H9 (cell line): ENCODE measurements at regions not wholly inside any gene's neighbourhood (a gene's known extent, or its start where the extent isn't known, plus 50 kb on each side); places are given as distances from the start of the nearest gene placed in this dataset.

ENCODE experiments used
- DNase-seq: peaks from one replicate; pipeline ENCODE4 v3.0.0-alpha.2; 2017
- H2AFZ ChIP-seq: one replicate; pipeline ENCODE4 v1.6.1; 2013; ENCODE audit warnings: mild to moderate bottlenecking, low read length, control low read depth, moderate library complexity
- H2AK5ac ChIP-seq: 2 replicates; pipeline ENCODE4 v1.6.1; 2013; ENCODE audit warnings: low read length, control low read depth, mixed read lengths; ENCODE audit not compliant: insufficient read length
- H2BK120ac ChIP-seq: one replicate; pipeline ENCODE4 v1.6.1; 2013; ENCODE audit warnings: low read depth, mild to moderate bottlenecking, low read length, control low read depth, inconsistent platforms; ENCODE audit not compliant: poor library complexity, severe bottlenecking
- H2BK12ac ChIP-seq: 2 replicates; pipeline ENCODE4 v1.6.1; 2013; ENCODE audit warnings: low read length, control low read depth, mixed read lengths, low read depth; ENCODE audit not compliant: insufficient read length
- H2BK15ac ChIP-seq: 2 replicates; pipeline ENCODE4 v1.6.1; 2013; ENCODE audit warnings: low read depth, low read length, control low read depth
- H2BK20ac ChIP-seq: one replicate; pipeline ENCODE4 v1.6.1; 2013; ENCODE audit warnings: low read depth, mild to moderate bottlenecking, low read length, control low read depth, inconsistent platforms; ENCODE audit not compliant: poor library complexity, severe bottlenecking
- H2BK5ac ChIP-seq: 2 replicates; pipeline ENCODE4 v1.6.1; 2013; ENCODE audit warnings: low read length, control low read depth, mixed read lengths; ENCODE audit not compliant: insufficient read length
- H3K14ac ChIP-seq: 2 replicates; pipeline ENCODE4 v1.6.1; 2013; ENCODE audit warnings: low read length, control low read depth; ENCODE audit not compliant: insufficient read depth
- H3K18ac ChIP-seq: 2 replicates; pipeline ENCODE4 v1.6.1; 2013; ENCODE audit warnings: low read depth, mild to moderate bottlenecking, mixed read lengths, low read length, control low read depth; ENCODE audit not compliant: insufficient read length
- H3K23ac ChIP-seq: 2 replicates; pipeline ENCODE4 v1.6.1; 2013; ENCODE audit warnings: low read length, control low read depth, mixed read lengths, low read depth; ENCODE audit not compliant: insufficient read length
- H3K23me2 ChIP-seq: 2 replicates; pipeline ENCODE4 v1.6.1; 2013; ENCODE audit warnings: low read depth, mild to moderate bottlenecking, mixed read lengths, low read length, control low read depth; ENCODE audit not compliant: insufficient read length, poor library complexity, severe bottlenecking
- H3K27ac ChIP-seq: 2 replicates; pipeline ENCODE4 v1.5.1; 2013; ENCODE audit warnings: low read length, control low read depth, mixed read lengths, low read depth; ENCODE audit not compliant: insufficient read length
- H3K27me3 ChIP-seq: 2 replicates; pipeline ENCODE4 v1.6.1; 2013; ENCODE audit warnings: low read length, control low read depth, inconsistent platforms; ENCODE audit not compliant: insufficient read depth
- H3K4ac ChIP-seq: 2 replicates; pipeline ENCODE4 v1.6.1; 2013; ENCODE audit warnings: low read depth, mild to moderate bottlenecking, control low read depth, inconsistent platforms, low read length, moderate library complexity
- H3K4me1 ChIP-seq: 2 replicates; pipeline ENCODE4 v1.6.1; 2013; ENCODE audit warnings: low read length, control low read depth, inconsistent platforms; ENCODE audit not compliant: insufficient read depth
- H3K4me2 ChIP-seq: 2 replicates; pipeline ENCODE4 v1.6.1; 2013; ENCODE audit warnings: low read length, control low read depth, mixed read lengths; ENCODE audit not compliant: insufficient read length, insufficient read depth
- H3K56ac ChIP-seq: 2 replicates; pipeline ENCODE4 v1.6.1; 2013; ENCODE audit warnings: low read depth, mild to moderate bottlenecking, mixed read lengths, low read length, control low read depth; ENCODE audit not compliant: insufficient read length
- H3K79me1 ChIP-seq: 2 replicates; pipeline ENCODE4 v1.6.1; 2013; ENCODE audit warnings: low read depth, mild to moderate bottlenecking, moderate library complexity, low read length, control low read depth, inconsistent platforms; ENCODE audit not compliant: insufficient read depth, poor library complexity, severe bottlenecking
- H3K79me2 ChIP-seq: 2 replicates; pipeline ENCODE4 v1.6.1; 2013; ENCODE audit warnings: low read length, control low read depth, inconsistent platforms; ENCODE audit not compliant: insufficient read depth
- H3K9ac ChIP-seq: 2 replicates; pipeline ENCODE4 v1.6.1; 2013; ENCODE audit warnings: low read length, control low read depth, mixed read lengths; ENCODE audit not compliant: insufficient read length; ENCODE audit errors: extremely low read depth
- H3K9me3 ChIP-seq: one replicate; pipeline ENCODE4 v1.6.1; 2013; ENCODE audit warnings: low read depth, low read length, inconsistent platforms; ENCODE audit not compliant: control insufficient read depth
- H3T11ph ChIP-seq: one replicate; pipeline ENCODE4 v1.6.1; 2013; ENCODE audit warnings: mild to moderate bottlenecking, low read length, control low read depth, inconsistent platforms
- H4K20me1 ChIP-seq: one replicate; pipeline ENCODE4 v1.6.1; 2013; ENCODE audit not compliant: control insufficient read depth, insufficient read length, insufficient read depth
- H4K5ac ChIP-seq: 2 replicates; pipeline ENCODE4 v1.6.1; 2013; ENCODE audit warnings: low read depth, mild to moderate bottlenecking, mixed read lengths, low read length, control low read depth; ENCODE audit not compliant: insufficient read length
- H4K8ac ChIP-seq: replicated peaks from 2 replicates; pipeline ENCODE4 v1.6.1; 2013; ENCODE audit warnings: low read length, control low read depth, mixed read lengths, low read depth; ENCODE audit not compliant: insufficient read length
- H4K91ac ChIP-seq: 2 replicates; pipeline ENCODE4 v1.6.1; 2013; ENCODE audit warnings: low read depth, mild to moderate bottlenecking, moderate library complexity, mixed read lengths, low read length, control low read depth; ENCODE audit not compliant: insufficient read length
- H3K27ac Mint-ChIP-seq, 3 experiments: 2 replicates in 2 of 3; 3 replicates in 1 of 3; pipeline ENCODE4 v1.8.0; 2020 to 2021; ENCODE audit warnings: mixed read lengths in 3 of 3, mild to moderate bottlenecking in 1 of 3, moderate library complexity in 1 of 3
- H3K27me3 Mint-ChIP-seq: 2 replicates; pipeline ENCODE4 v1.8.0; 2021; ENCODE audit warnings: low read depth, mild to moderate bottlenecking, moderate library complexity, mixed read lengths
- H3K36me3 Mint-ChIP-seq, 3 experiments: 2 replicates in 2 of 3; 3 replicates in 1 of 3; pipeline ENCODE4 v1.8.0; 2020 to 2021; ENCODE audit warnings: low read depth in 3 of 3, mixed read lengths in 3 of 3; ENCODE audit not compliant: insufficient read depth in 1 of 3
- H3K4me1 Mint-ChIP-seq, 2 experiments: 2 replicates each; pipeline ENCODE4 v1.8.0; 2020; ENCODE audit warnings: mixed read lengths in 2 of 2
- H3K4me3 Mint-ChIP-seq, 2 experiments: 2 replicates in 1 of 2; 3 replicates in 1 of 2; pipeline ENCODE4 v1.8.0; 2020 to 2021; ENCODE audit warnings: mild to moderate bottlenecking in 2 of 2, mixed read lengths in 2 of 2, moderate library complexity in 1 of 2
- H3K9me3 Mint-ChIP-seq, 2 experiments: 2 replicates in 1 of 2; 3 replicates in 1 of 2; pipeline ENCODE4 v1.8.0; 2020; ENCODE audit warnings: mild to moderate bottlenecking in 2 of 2, mixed read lengths in 2 of 2, moderate library complexity in 1 of 2
- CTCF ChIP-seq: fragments of 200-600 bp; sonication (generic); conservative IDR thresholded peaks from 3 replicates; pipeline ENCODE4 v1.8.0; 2021; ENCODE audit warnings: antibody characterized with exemption, mild to moderate bottlenecking
- WGBS: extraction: QIAGEN DNeasy Blood & Tissue Kit; methylation state at CpG from one replicate; pipeline ENCODE4 v1.1.7; 2013; ENCODE audit warnings: missing lambda C conversion rate, low lambda C conversion rate, mixed read lengths; ENCODE audit not compliant: insufficient read length; ENCODE audit errors: extremely low coverage; 5-methylcytosine and 5-hydroxymethylcytosine counted together

- Mint-ChIP-seq H3K27ac (no peak overlapping the region), H3K27me3 (no peaks in the 10 kb centered on the region; the same call in none of the 2 replicates), H3K36me3 (no peaks in the 10 kb centered on the region), H3K4me3 (no peak overlapping the region), H3K9me3 (peaks cover 0 to 2% of the 10 kb centered on the region in 2 experiments; a peak in 1 of 5 replicates), H3K4me1 (peaks cover 22 to 28% of the 10 kb centered on the region in 2 experiments)
- no peak overlapping the region for H4K8ac ChIP-seq
- H2BK15ac ChIP-seq: no peak overlapping the region
- H3K9me3 ChIP-seq: no peaks in the 10 kb centered on the region
- no peak overlapping the region for H3K14ac ChIP-seq
- no peak overlapping the region for H2BK120ac ChIP-seq
- no peak overlapping the region for H2AK5ac ChIP-seq
- H3K23ac ChIP-seq: no peak overlapping the region
- no peak overlapping the region for H4K5ac ChIP-seq
- no peaks in the 10 kb centered on the region for H3K27me3 ChIP-seq
- H3K79me1 ChIP-seq: no peaks in the 10 kb centered on the region
- H4K91ac ChIP-seq: no peak overlapping the region
- H3K27ac ChIP-seq: no peak overlapping the region
- H3K56ac ChIP-seq: no peak overlapping the region
- H3K23me2 ChIP-seq: no peaks in the 10 kb centered on the region
- H2BK12ac ChIP-seq: no peak overlapping the region
- peaks cover 3% of the 10 kb centered on the region for H4K20me1 ChIP-seq
- no peak for DNase-seq
- no peak overlapping the region for H3T11ph ChIP-seq
- no peak overlapping the region for H2BK5ac ChIP-seq
- H2AFZ ChIP-seq: no peak overlapping the region
- peaks cover 6% of the 10 kb centered on the region; the same call in 1 of the 2 replicates for H3K4me1 ChIP-seq
- H2BK20ac ChIP-seq: no peak overlapping the region
- WGBS: no CpG with 5 or more reads among the region's 1 CpG
- no peak for TF ChIP-seq CTCF
- H3K18ac ChIP-seq: no peak overlapping the region
- H3K4ac ChIP-seq: no peak overlapping the region
- H3K9ac ChIP-seq: no peak overlapping the region
- no peak overlapping the region for H3K4me2 ChIP-seq
- H3K79me2 ChIP-seq: no peaks in the 10 kb centered on the region
Observed at GRCh38 chr18:37666991-37667390, 101.4 kb upstream of the CELF4 start.
